ENCODE measurements at regions not wholly inside any gene's neighbourhood (a gene's known extent, or its start where the extent isn't known, plus 50 kb on each side); places are given as distances from the start of the nearest gene placed in this dataset.
"Not testable (repeated sequence)": the region's sequence is repeated elsewhere in the genome, so short reads cannot be mapped to it uniquely, and the experiment has no call there.

DNA sequence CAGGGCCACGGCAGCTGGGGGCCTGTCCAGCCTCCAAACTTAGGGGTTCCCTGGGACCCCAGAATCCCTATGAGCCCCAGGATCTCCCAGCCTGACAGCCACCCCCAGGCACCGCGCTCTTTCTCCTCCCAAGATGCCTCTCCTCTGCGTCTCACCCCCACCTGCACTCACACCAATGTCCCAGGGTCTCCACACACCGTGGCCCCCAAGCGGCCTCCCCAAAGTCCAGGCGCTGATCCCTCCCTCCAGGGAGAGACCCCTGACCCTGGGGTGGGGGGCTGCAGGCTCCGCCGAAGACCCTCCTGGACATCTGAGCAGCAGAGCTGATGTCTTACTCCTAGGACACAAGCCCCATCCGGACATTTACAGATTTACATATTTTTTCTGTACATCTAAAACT is 123.2 kb upstream of the ZNF469 start:
- H3K4me3 ChIP-seq (replicated peaks in 1 of 3; ENCODE audit: insufficient read depth in 1 of 3, low read depth in 1 of 3, low read length in 3 of 3); BruUV-seq (replicated peaks); H3K4me1 ChIP-seq (ENCODE audit: control insufficient read depth, extremely low read depth, insufficient read depth, low read length); H3K79me2 ChIP-seq (ENCODE audit: control insufficient read depth, insufficient read depth, low read length); POLR2A ChIA-PET; H4K20me1 ChIP-seq (replicated peaks; ENCODE audit: control insufficient read depth, extremely low read depth, insufficient read depth, low read length); H3K27me3 ChIP-seq (ENCODE audit: control insufficient read depth in 2 of 2, insufficient read depth in 2 of 2, low read length in 2 of 2); intact Hi-C loops (cut with micrococcal nuclease); DNase-seq (ENCODE audit: low read depth, low spot score); H3K9me1 ChIP-seq (replicated peaks; ENCODE audit: control insufficient read depth, extremely low read depth, insufficient read depth, low read length); H2AFZ ChIP-seq (ENCODE audit: low read depth, low read length); FAIRE-seq; H3K4me2 ChIP-seq (ENCODE audit: insufficient read depth, low read length); H3K27ac ChIP-seq (ENCODE audit: insufficient read depth, low read depth, low read length); H3K36me3 ChIP-seq (ENCODE audit: control insufficient read depth in 2 of 2, extremely low read depth in 1 of 2, insufficient read depth in 2 of 2, low read length in 2 of 2); H3K9me3 ChIP-seq (replicated peaks; ENCODE audit: control insufficient read depth, insufficient read depth, low read length); H3K9ac ChIP-seq (replicated peaks; ENCODE audit: extremely low read depth, insufficient read depth, low read length); CTCF ChIA-PET; dilution Hi-C loops (cut with MboI; ENCODE audit: extremely low pct_ligation_motif_present, low sequenced_read_pairs): not testable (repeated sequence)

- FAIRE-seq; H3K79me2 ChIP-seq (ENCODE audit: control insufficient read depth, insufficient read depth, low read length); CTCF ChIA-PET; dilution Hi-C loops (cut with MboI; ENCODE audit: extremely low pct_ligation_motif_present, low sequenced_read_pairs); H3K4me1 ChIP-seq (ENCODE audit: control insufficient read depth, extremely low read depth, insufficient read depth, low read length); intact Hi-C loops (cut with micrococcal nuclease); H3K9me3 ChIP-seq (replicated peaks; ENCODE audit: control insufficient read depth, insufficient read depth, low read length); DNase-seq (ENCODE audit: low read depth, low spot score); H3K9ac ChIP-seq (replicated peaks; ENCODE audit: extremely low read depth, insufficient read depth, low read length); H3K27me3 ChIP-seq (ENCODE audit: control insufficient read depth in 2 of 2, insufficient read depth in 2 of 2, low read length in 2 of 2); H3K27ac ChIP-seq (ENCODE audit: insufficient read depth, low read depth, low read length); H4K20me1 ChIP-seq (replicated peaks; ENCODE audit: control insufficient read depth, extremely low read depth, insufficient read depth, low read length); H3K36me3 ChIP-seq (ENCODE audit: control insufficient read depth in 2 of 2, extremely low read depth in 1 of 2, insufficient read depth in 2 of 2, low read length in 2 of 2); BruUV-seq (replicated peaks); H3K4me2 ChIP-seq (ENCODE audit: insufficient read depth, low read length); H2AFZ ChIP-seq (ENCODE audit: low read depth, low read length); POLR2A ChIA-PET; H3K9me1 ChIP-seq (replicated peaks; ENCODE audit: control insufficient read depth, extremely low read depth, insufficient read depth, low read length); H3K4me3 ChIP-seq (replicated peaks in 1 of 3; ENCODE audit: insufficient read depth in 1 of 3, low read depth in 1 of 3, low read length in 3 of 3): not testable (repeated sequence)
Observed at GRCh38 chr16:88260146-88260545, 122.6 kb upstream of the ZNF469 start.

DNA sequence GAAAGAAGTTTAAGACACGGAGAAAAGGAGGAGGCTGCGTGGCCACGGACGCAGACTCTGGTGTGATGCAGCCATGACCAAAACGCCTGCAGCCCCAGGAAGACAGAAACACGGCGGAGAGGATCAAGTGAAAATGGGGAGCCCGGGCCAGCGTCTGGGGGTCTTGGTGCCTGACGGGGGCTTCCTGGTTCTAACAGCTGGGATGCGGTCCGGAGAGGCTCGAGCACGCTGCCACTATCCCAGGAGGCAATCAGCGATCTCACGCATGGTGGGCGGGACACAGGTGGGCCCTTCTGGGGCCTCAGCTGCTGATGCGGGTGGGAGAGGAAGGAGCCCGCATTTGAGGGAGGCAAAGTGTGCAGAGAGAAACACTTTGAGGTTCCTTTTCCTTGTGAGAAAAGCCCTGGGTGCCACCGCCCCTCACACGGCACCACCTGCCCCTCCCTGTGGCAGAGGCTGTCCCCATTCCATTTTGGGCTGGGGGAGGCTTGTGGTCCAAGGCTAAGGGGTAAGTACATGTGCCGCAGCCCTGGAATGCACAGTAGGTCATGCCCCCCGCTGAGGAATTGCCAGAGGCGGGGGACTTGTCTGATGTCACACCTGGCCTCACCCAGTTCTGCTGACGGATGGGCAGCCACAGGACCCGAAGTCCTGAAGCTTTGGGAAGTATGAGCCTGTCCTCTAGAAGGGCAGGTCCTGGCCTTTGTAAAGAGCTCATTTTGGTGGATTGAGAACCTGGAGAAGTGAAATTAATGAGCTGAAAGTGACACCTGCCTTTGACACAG is 121.7 kb upstream of the ZNF469 start:
- CTCF ChIA-PET; POLR2A ChIA-PET; H4K20me1 ChIP-seq (replicated peaks; ENCODE audit: control insufficient read depth, extremely low read depth, insufficient read depth, low read length); H3K4me2 ChIP-seq (ENCODE audit: insufficient read depth, low read length); H2AFZ ChIP-seq (ENCODE audit: low read depth, low read length); dilution Hi-C loops (cut with MboI; ENCODE audit: extremely low pct_ligation_motif_present, low sequenced_read_pairs); H3K27me3 ChIP-seq (ENCODE audit: control insufficient read depth in 2 of 2, insufficient read depth in 2 of 2, low read length in 2 of 2); intact Hi-C loops (cut with micrococcal nuclease); FAIRE-seq; H3K27ac ChIP-seq (ENCODE audit: insufficient read depth, low read depth, low read length); H3K9me3 ChIP-seq (replicated peaks; ENCODE audit: control insufficient read depth, insufficient read depth, low read length); H3K9ac ChIP-seq (replicated peaks; ENCODE audit: extremely low read depth, insufficient read depth, low read length); H3K4me3 ChIP-seq (replicated peaks in 1 of 3; ENCODE audit: insufficient read depth in 1 of 3, low read depth in 1 of 3, low read length in 3 of 3); DNase-seq (ENCODE audit: low read depth, low spot score); H3K79me2 ChIP-seq (ENCODE audit: control insufficient read depth, insufficient read depth, low read length); H3K9me1 ChIP-seq (replicated peaks; ENCODE audit: control insufficient read depth, extremely low read depth, insufficient read depth, low read length); H3K4me1 ChIP-seq (ENCODE audit: control insufficient read depth, extremely low read depth, insufficient read depth, low read length); BruUV-seq (replicated peaks); H3K36me3 ChIP-seq (ENCODE audit: control insufficient read depth in 2 of 2, extremely low read depth in 1 of 2, insufficient read depth in 2 of 2, low read length in 2 of 2): not testable (repeated sequence)

DNA sequence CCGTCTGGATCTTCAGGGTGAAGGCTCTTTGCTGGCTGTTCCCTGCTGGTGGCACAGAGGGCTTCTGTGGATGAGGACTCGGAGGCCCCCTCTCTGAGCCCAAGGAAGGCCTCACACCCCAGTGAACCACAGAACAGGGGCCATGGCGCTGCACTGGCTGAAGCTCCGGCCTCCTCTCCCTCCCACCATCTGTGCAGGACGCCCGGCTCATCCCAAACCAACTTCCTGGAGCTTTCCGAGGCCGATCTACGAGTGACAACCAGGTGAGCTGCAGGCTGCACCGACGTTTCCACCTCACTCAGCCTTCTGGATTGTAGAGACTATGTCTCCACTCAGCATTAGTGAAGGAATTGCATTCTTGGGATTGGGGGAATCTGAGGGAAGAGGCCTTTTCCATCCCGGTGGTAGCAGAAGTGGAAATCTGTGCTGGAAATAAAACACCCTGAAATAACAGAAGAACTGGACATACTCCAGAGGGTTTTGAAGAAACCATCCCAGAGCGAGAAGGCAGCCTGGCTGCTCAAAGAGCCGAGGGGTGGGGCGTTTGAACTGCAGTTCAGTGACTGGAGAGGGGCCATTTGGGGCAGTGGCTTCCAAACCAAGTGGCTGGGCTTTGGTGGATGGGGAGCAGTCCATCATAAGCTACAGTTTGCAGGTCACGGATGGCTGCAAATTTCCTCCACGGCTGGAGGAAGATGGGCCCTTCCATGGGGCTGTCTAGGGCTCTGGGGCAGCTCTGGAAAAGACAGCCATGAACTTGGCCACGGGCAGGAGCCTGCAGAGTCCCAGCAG is 120.7 kb upstream of the ZNF469 start:
- H3K9me3 ChIP-seq (replicated peaks; ENCODE audit: control insufficient read depth, insufficient read depth, low read length); H3K79me2 ChIP-seq (ENCODE audit: control insufficient read depth, insufficient read depth, low read length); CTCF ChIA-PET; dilution Hi-C loops (cut with MboI; ENCODE audit: extremely low pct_ligation_motif_present, low sequenced_read_pairs); H3K27ac ChIP-seq (ENCODE audit: insufficient read depth, low read depth, low read length); H2AFZ ChIP-seq (ENCODE audit: low read depth, low read length); H3K9me1 ChIP-seq (replicated peaks; ENCODE audit: control insufficient read depth, extremely low read depth, insufficient read depth, low read length); intact Hi-C loops (cut with micrococcal nuclease); H4K20me1 ChIP-seq (replicated peaks; ENCODE audit: control insufficient read depth, extremely low read depth, insufficient read depth, low read length); H3K4me2 ChIP-seq (ENCODE audit: insufficient read depth, low read length); BruUV-seq (replicated peaks); H3K36me3 ChIP-seq (ENCODE audit: control insufficient read depth in 2 of 2, extremely low read depth in 1 of 2, insufficient read depth in 2 of 2, low read length in 2 of 2); H3K4me1 ChIP-seq (ENCODE audit: control insufficient read depth, extremely low read depth, insufficient read depth, low read length); H3K4me3 ChIP-seq (replicated peaks in 1 of 3; ENCODE audit: insufficient read depth in 1 of 3, low read depth in 1 of 3, low read length in 3 of 3); H3K27me3 ChIP-seq (ENCODE audit: control insufficient read depth in 2 of 2, insufficient read depth in 2 of 2, low read length in 2 of 2); FAIRE-seq; POLR2A ChIA-PET; DNase-seq (ENCODE audit: low read depth, low spot score); H3K9ac ChIP-seq (replicated peaks; ENCODE audit: extremely low read depth, insufficient read depth, low read length): not testable (repeated sequence)
